Urinary bladder (tissue), 3 donors: ENCODE measurements at regions not wholly inside any gene's neighbourhood (a gene's known extent, or its start where the extent isn't known, plus 50 kb on each side); places are given as distances from the start of the nearest gene placed in this dataset.

Source experiments
- DNase-seq: peaks from one replicate; pipeline ENCODE4 v3.0.0-alpha.2; 2015; ENCODE audit errors: extremely low spot score
- H3K27ac ChIP-seq: one replicate; pipeline ENCODE4 v1.5.1; 2013; ENCODE audit warnings: low read depth, mild to moderate bottlenecking, moderate library complexity
- H3K36me3 ChIP-seq: one replicate; pipeline ENCODE4 v1.6.1; 2013; ENCODE audit warnings: mild to moderate bottlenecking, moderate library complexity; ENCODE audit not compliant: insufficient read depth
- H3K4me1 ChIP-seq: one replicate; pipeline ENCODE4 v1.6.1; 2013; ENCODE audit warnings: mild to moderate bottlenecking, moderate library complexity; ENCODE audit not compliant: insufficient read depth
- H3K4me3 ChIP-seq: one replicate; pipeline ENCODE4 v1.5.1; 2013; ENCODE audit warnings: low read depth, low read length
- WGBS: extraction: QIAGEN DNeasy Blood & Tissue Kit; methylation state at CpG from one replicate; pipeline ENCODE4 v1.1.7; 2013; 5-methylcytosine and 5-hydroxymethylcytosine counted together
- donor health status: healthy with polysubstance abuse.
- donor health status: healthy.

GRCh38 chr2:15797939-15798281 lies 142.4 kb upstream of the MYCN start:
- no peak overlapping the region for H3K4me3 ChIP-seq
- no peaks in the 10 kb centered on the region for H3K36me3 ChIP-seq
- no peak for DNase-seq
- 78% methylated on average over 5 of the region's 5 CpGs for WGBS
- no peaks in the 10 kb centered on the region for H3K4me1 ChIP-seq
- H3K27ac ChIP-seq = no peak overlapping the region

DNA sequence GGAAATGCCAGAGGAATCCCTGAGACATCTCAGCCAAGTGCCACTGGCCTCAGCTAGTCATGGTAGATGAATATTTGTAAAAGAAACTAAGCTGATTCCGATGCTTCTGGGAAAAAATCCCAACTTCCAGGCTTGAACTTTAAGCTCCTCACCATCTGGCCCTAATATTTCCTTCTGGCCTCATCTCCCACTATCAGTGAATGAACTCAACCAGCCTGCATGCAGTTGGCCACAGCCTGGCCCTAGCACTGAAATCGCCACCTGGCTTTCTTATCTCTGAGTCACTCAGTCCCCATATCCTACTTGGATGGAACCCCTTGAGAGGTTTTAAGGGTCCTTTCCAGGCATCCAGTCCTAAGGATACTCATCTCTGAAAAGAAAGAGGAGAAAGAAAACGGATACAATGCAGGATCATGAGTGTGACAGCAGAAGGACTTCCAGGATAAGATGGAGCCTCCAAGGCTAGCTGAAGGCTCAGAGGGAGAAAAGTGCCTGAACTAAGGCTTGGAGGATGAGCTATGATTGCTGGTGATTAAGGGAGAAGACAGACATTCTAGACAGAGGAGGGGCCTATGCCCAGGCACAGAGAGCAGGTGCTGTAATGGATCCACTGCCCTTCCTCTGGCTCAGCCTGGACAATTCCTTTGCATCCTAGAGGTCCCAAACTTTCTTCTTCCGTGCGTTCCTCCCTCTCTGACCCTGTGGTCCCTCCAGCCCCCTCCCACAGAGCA lies 141.5 kb upstream of the MYCN start:
- no peak for DNase-seq
- H3K27ac ChIP-seq = no peak overlapping the region
- H3K36me3 ChIP-seq = no peaks in the 10 kb centered on the region
- no peaks in the 10 kb centered on the region for H3K4me1 ChIP-seq
- H3K4me3 ChIP-seq = no peak overlapping the region
- WGBS = 74% methylated on average over 5 of the region's 5 CpGs

GRCh38 chr2:15799432-15799827 lies 140.9 kb upstream of the MYCN start:
- no peak for DNase-seq
- Histone ChIP-seq H3K4me3 (no peak overlapping the region), H3K4me1 (no peaks in the 10 kb centered on the region), H3K36me3 (no peaks in the 10 kb centered on the region), H3K27ac (no peak overlapping the region)
- WGBS = 70% methylated on average over 3 of the region's 3 CpGs

- Histone ChIP-seq H3K4me1 (no peaks in the 10 kb centered on the region), H3K27ac (no peak overlapping the region), H3K4me3 (no peak overlapping the region), H3K36me3 (no peaks in the 10 kb centered on the region)
- no peak for DNase-seq
- WGBS = 88% methylated on average over 17 of the region's 17 CpGs
These were observed 139.6 kb upstream of the MYCN start for GRCh38 chr2:15800495-15801329.

- Histone ChIP-seq H3K4me3 (no peak overlapping the region), H3K4me1 (no peaks in the 10 kb centered on the region), H3K27ac (no peak overlapping the region), H3K36me3 (no peaks in the 10 kb centered on the region)
- WGBS = 96% methylated on average over 14 of the region's 14 CpGs
- no peak for DNase-seq
These were observed 138.9 kb upstream of the MYCN start for GRCh38 chr2:15801439-15801838.

DNA sequence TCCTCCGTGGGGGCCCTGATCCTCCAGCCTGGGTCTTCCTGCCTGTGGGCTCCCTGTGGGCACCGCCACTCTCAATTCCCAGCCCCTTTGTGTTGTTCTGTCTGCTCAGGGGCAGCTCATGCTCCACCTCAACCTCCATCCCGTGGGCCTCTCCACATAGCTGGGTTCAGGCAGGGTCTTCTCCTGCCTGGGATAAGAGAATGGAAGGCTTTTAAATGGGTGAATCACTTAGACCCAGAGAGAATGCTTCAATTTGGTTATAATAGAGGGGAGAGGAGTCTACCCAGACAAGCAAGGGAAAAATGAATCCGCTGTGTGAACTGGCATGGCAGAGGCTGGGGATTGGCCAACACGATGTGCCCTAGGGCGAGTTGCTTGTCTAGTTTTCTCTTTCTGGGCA lies 138.4 kb upstream of the MYCN start:
- no peak overlapping the region for H3K4me3 ChIP-seq
- no peak overlapping the region for H3K27ac ChIP-seq
- 95% methylated on average over 6 of the region's 6 CpGs for WGBS
- no peaks in the 10 kb centered on the region for H3K36me3 ChIP-seq
- DNase-seq = no peak
- H3K4me1 ChIP-seq = no peaks in the 10 kb centered on the region

GRCh38 chr2:15802657-15803542 lies 137.4 kb upstream of the MYCN start:
- WGBS = 60% methylated on average over 10 of the region's 10 CpGs
- no peak overlapping the region for H3K4me3 ChIP-seq
- DNase-seq = no peak
- H3K36me3 ChIP-seq = no peaks in the 10 kb centered on the region
- no peaks in the 10 kb centered on the region for H3K4me1 ChIP-seq
- H3K27ac ChIP-seq = no peak overlapping the region

DNA sequence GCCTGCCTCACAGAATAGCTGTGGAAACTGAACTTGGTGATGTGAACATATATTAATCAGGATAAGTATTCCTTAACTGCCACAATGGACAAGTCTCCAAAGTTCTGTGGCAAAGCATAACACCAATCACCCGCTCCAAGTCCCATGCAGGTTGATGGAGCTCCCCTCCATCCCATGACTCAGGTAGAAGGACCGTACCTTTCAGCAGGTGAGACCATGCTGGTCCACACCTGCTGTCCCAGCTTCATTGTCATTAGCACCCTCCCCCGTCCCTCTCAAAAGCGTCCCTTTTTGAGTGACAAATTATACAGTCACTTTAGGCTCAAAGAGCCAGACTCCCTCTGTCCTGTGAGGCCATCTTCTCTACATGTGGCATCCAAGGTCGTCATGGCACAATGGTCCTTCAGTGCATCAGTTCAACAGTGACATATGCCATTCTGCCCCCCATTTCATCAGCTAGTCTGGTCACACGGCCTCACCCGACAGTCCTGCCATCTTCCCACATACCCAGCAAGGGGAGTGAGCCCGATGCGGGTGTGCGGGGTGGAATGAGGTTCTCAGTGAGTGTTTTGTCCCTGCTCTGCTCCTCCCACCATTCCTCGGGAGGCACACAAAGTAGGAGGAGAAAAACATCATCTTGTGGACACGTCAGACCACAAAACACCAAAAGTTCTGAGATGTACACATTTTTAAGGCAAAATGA lies 136.7 kb upstream of the MYCN start:
- 93% methylated on average over 12 of the region's 12 CpGs for WGBS
- no peak overlapping the region for H3K4me3 ChIP-seq
- H3K27ac ChIP-seq = no peak overlapping the region
- no peak for DNase-seq
- H3K4me1 ChIP-seq = no peaks in the 10 kb centered on the region
- no peaks in the 10 kb centered on the region for H3K36me3 ChIP-seq

DNA sequence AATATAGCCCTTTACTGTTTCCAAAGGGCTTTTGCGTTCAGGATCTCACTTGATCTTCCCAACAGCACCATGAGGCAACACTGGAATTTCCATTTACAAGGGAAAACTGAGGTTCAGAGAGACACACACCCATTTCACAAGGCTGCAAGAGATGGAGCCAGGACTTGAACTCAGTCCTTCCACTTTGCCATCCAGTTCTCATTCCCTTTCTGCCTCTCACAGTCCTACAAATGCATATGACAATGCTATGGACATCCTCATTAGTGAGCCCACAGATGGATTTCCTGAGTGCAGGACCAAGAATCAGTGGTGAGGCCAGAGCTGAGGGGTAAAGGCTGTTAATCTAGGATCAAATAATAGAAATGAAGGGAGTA lies 136.1 kb upstream of the MYCN start:
- 95% methylated on average over 1 of the region's 1 CpG for WGBS

DNA sequence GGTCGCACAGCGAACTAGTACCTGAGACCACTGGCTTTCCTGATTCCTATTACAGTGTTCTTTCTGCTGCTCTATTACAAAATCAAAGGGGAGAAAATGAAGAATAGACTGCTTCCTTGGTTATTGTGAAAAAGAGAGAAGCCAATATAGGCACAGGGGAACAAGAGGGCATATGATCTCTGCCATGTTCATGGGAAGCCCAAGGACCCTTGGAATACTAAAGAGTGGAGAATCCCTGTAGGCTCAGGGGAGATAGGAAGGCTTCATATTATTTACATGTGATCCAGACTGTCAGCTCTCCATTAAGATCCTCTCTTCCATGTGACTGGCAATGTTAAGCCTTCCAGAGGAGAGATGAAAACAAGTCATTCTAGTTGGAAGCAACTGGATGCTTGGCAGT lies 135.7 kb upstream of the MYCN start:
- DNase-seq = no peak
- H3K4me1 ChIP-seq = no peaks in the 10 kb centered on the region
- no peaks in the 10 kb centered on the region for H3K36me3 ChIP-seq
- WGBS = 99% methylated on average over 2 of the region's 2 CpGs
- H3K4me3 ChIP-seq = no peak overlapping the region
- no peak overlapping the region for H3K27ac ChIP-seq

More for the DNA sequence above, 136.1 kb upstream of the MYCN start:
- H3K27ac ChIP-seq = no peak overlapping the region
- DNase-seq = no peak
- no peaks in the 10 kb centered on the region for H3K4me1 ChIP-seq
- no peak overlapping the region for H3K4me3 ChIP-seq
- H3K36me3 ChIP-seq = no peaks in the 10 kb centered on the region

DNA sequence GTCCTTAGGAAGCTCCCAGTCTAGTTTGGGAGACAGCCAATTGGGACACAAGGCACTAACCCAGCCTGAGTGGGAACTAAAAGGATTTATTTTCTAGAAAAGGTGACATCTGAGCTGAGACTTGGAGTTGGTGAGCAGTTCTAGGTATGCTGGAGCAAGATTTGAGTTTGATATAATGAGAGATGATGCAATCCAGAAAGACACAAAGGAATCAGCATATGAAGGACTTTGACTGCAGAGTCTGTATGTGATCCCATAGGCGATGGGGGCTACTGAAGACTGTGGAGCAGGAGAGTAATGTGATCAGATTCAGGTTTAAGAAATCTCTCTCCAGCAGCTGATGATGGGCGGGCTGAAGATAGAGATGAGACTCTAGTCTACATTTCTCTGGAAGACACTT lies 135.1 kb upstream of the MYCN start:
- no peak for DNase-seq
- 97% methylated on average over 2 of the region's 2 CpGs for WGBS
- H3K4me3 ChIP-seq = no peak overlapping the region

GRCh38 chr2:15805772-15806171 lies 134.6 kb upstream of the MYCN start:
- DNase-seq = no peak
- no peak overlapping the region for H3K27ac ChIP-seq
- H3K4me1 ChIP-seq = no peaks in the 10 kb centered on the region
- H3K36me3 ChIP-seq = no peaks in the 10 kb centered on the region
- no peak overlapping the region for H3K4me3 ChIP-seq
- 90% methylated on average over 4 of the region's 4 CpGs for WGBS

More for the DNA sequence above, 135.1 kb upstream of the MYCN start:
- Histone ChIP-seq H3K27ac (no peak overlapping the region), H3K36me3 (no peaks in the 10 kb centered on the region), H3K4me1 (no peaks in the 10 kb centered on the region)

- Histone ChIP-seq H3K27ac (no peak overlapping the region), H3K36me3 (no peaks in the 10 kb centered on the region), H3K4me3 (no peak overlapping the region), H3K4me1 (no peaks in the 10 kb centered on the region)
- 92% methylated on average over 9 of the region's 9 CpGs for WGBS
- no peak for DNase-seq
These were observed 133.4 kb upstream of the MYCN start for GRCh38 chr2:15806801-15807417.
